ENCODE measurements at regions not wholly inside any gene's neighbourhood (a gene's known extent, or its start where the extent isn't known, plus 50 kb on each side); places are given as distances from the start of the nearest gene placed in this dataset.

DNA sequence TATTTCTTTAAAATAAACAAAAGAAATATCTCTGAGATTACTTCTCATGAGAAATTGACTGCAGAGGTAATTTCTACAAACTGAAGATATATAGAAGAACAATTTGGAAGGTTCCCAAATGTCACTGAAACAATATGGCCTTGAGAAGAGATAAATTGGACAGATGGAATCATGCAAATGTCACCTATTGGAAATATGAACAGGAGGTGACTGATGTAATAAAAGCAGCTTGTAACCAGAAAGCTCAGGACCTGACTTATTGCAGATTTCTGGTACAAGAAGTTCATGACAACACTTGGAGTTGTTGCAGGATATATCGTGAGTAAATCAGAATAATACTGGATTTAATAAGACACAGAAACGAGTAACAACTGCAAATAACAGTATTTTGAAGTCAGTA is 93.3 kb upstream of the TRHDE start:
- TF ChIP-seq EZH2 (IDR thresholded peaks at IDR 0.05; ENCODE audit: low read depth, unreplicated experiment) (no peak), EZH2phosphoT487 (IDR thresholded peaks at IDR 0.05; ENCODE audit: unreplicated experiment) (no peak), POLR2AphosphoS5 (IDR thresholded peaks at IDR 0.05; ENCODE audit: low read depth) (no peak), CREB1 (CRISPR knock-in tag; IDR thresholded peaks at IDR 0.05; ENCODE audit: low read depth) (no peak), JUNB (IDR thresholded peaks at IDR 0.05; ENCODE audit: unreplicated experiment) (no peak), NANOG (IDR thresholded peaks at IDR 0.05; ENCODE audit: borderline replicate concordance) (no peak), ZNF114 (CRISPR knock-in tag; IDR thresholded peaks at IDR 0.05) (no peak), ZNF331 (CRISPR knock-in tag; IDR thresholded peaks at IDR 0.05; ENCODE audit: low read depth) (no peak), STAT1 (IDR thresholded peaks at IDR 0.05; ENCODE audit: unreplicated experiment) (no peak)
- TF ChIP-seq, protein P1, sequence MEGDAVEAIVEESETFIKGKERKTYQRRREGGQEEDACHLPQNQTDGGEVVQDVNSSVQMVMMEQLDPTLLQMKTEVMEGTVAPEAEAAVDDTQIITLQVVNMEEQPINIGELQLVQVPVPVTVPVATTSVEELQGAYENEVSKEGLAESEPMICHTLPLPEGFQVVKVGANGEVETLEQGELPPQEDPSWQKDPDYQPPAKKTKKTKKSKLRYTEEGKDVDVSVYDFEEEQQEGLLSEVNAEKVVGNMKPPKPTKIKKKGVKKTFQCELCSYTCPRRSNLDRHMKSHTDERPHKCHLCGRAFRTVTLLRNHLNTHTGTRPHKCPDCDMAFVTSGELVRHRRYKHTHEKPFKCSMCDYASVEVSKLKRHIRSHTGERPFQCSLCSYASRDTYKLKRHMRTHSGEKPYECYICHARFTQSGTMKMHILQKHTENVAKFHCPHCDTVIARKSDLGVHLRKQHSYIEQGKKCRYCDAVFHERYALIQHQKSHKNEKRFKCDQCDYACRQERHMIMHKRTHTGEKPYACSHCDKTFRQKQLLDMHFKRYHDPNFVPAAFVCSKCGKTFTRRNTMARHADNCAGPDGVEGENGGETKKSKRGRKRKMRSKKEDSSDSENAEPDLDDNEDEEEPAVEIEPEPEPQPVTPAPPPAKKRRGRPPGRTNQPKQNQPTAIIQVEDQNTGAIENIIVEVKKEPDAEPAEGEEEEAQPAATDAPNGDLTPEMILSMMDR (conservative IDR thresholded peaks at IDR 0.05; ENCODE audit: low read depth in 2 of 2), result no peak
- TF ChIP-seq, protein P2, sequence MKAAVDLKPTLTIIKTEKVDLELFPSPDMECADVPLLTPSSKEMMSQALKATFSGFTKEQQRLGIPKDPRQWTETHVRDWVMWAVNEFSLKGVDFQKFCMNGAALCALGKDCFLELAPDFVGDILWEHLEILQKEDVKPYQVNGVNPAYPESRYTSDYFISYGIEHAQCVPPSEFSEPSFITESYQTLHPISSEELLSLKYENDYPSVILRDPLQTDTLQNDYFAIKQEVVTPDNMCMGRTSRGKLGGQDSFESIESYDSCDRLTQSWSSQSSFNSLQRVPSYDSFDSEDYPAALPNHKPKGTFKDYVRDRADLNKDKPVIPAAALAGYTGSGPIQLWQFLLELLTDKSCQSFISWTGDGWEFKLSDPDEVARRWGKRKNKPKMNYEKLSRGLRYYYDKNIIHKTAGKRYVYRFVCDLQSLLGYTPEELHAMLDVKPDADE (IDR thresholded peaks at IDR 0.05), result no peak
- TF ChIP-seq, protein P3, sequence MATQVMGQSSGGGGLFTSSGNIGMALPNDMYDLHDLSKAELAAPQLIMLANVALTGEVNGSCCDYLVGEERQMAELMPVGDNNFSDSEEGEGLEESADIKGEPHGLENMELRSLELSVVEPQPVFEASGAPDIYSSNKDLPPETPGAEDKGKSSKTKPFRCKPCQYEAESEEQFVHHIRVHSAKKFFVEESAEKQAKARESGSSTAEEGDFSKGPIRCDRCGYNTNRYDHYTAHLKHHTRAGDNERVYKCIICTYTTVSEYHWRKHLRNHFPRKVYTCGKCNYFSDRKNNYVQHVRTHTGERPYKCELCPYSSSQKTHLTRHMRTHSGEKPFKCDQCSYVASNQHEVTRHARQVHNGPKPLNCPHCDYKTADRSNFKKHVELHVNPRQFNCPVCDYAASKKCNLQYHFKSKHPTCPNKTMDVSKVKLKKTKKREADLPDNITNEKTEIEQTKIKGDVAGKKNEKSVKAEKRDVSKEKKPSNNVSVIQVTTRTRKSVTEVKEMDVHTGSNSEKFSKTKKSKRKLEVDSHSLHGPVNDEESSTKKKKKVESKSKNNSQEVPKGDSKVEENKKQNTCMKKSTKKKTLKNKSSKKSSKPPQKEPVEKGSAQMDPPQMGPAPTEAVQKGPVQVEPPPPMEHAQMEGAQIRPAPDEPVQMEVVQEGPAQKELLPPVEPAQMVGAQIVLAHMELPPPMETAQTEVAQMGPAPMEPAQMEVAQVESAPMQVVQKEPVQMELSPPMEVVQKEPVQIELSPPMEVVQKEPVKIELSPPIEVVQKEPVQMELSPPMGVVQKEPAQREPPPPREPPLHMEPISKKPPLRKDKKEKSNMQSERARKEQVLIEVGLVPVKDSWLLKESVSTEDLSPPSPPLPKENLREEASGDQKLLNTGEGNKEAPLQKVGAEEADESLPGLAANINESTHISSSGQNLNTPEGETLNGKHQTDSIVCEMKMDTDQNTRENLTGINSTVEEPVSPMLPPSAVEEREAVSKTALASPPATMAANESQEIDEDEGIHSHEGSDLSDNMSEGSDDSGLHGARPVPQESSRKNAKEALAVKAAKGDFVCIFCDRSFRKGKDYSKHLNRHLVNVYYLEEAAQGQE (IDR thresholded peaks at IDR 0.05; ENCODE audit: unreplicated experiment), result no peak
- TF ChIP-seq, protein P4, sequence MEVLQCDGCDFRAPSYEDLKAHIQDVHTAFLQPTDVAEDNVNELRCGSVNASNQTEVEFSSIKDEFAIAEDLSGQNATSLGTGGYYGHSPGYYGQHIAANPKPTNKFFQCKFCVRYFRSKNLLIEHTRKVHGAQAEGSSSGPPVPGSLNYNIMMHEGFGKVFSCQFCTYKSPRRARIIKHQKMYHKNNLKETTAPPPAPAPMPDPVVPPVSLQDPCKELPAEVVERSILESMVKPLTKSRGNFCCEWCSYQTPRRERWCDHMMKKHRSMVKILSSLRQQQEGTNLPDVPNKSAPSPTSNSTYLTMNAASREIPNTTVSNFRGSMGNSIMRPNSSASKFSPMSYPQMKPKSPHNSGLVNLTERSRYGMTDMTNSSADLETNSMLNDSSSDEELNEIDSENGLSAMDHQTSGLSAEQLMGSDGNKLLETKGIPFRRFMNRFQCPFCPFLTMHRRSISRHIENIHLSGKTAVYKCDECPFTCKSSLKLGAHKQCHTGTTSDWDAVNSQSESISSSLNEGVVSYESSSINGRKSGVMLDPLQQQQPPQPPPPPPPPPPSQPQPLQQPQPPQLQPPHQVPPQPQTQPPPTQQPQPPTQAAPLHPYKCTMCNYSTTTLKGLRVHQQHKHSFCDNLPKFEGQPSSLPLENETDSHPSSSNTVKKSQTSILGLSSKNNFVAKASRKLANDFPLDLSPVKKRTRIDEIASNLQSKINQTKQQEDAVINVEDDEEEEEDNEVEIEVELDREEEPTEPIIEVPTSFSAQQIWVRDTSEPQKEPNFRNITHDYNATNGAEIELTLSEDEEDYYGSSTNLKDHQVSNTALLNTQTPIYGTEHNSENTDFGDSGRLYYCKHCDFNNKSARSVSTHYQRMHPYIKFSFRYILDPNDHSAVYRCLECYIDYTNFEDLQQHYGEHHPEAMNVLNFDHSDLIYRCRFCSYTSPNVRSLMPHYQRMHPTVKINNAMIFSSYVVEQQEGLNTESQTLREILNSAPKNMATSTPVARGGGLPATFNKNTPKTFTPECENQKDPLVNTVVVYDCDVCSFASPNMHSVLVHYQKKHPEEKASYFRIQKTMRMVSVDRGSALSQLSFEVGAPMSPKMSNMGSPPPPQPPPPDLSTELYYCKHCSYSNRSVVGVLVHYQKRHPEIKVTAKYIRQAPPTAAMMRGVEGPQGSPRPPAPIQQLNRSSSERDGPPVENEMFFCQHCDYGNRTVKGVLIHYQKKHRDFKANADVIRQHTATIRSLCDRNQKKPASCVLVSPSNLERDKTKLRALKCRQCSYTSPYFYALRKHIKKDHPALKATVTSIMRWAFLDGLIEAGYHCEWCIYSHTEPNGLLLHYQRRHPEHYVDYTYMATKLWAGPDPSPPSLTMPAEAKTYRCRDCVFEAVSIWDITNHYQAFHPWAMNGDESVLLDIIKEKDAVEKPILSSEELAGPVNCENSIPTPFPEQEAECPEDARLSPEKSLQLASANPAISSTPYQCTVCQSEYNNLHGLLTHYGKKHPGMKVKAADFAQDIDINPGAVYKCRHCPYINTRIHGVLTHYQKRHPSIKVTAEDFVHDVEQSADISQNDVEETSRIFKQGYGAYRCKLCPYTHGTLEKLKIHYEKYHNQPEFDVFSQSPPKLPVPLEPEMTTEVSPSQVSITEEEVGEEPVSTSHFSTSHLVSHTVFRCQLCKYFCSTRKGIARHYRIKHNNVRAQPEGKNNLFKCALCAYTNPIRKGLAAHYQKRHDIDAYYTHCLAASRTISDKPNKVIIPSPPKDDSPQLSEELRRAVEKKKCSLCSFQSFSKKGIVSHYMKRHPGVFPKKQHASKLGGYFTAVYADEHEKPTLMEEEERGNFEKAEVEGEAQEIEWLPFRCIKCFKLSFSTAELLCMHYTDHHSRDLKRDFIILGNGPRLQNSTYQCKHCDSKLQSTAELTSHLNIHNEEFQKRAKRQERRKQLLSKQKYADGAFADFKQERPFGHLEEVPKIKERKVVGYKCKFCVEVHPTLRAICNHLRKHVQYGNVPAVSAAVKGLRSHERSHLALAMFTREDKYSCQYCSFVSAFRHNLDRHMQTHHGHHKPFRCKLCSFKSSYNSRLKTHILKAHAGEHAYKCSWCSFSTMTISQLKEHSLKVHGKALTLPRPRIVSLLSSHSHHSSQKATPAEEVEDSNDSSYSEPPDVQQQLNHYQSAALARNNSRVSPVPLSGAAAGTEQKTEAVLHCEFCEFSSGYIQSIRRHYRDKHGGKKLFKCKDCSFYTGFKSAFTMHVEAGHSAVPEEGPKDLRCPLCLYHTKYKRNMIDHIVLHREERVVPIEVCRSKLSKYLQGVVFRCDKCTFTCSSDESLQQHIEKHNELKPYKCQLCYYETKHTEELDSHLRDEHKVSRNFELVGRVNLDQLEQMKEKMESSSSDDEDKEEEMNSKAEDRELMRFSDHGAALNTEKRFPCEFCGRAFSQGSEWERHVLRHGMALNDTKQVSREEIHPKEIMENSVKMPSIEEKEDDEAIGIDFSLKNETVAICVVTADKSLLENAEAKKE (CRISPR knock-in tag; IDR thresholded peaks at IDR 0.05), result no peak

Measured in GM23338 (cell line).